OCI-LY7 (cell line): ENCODE measurements at regions not wholly inside any gene's neighbourhood (a gene's known extent, or its start where the extent isn't known, plus 50 kb on each side); places are given as distances from the start of the nearest gene placed in this dataset.

Experiments
- BruUV-seq: library from RNA; stranded (reverse); fragments of 400-500 nt; replicated peaks from 2 replicates; lab custom pipeline; 2021; lab: Mats Ljungman, UMichigan
- CTCF ChIA-PET: fragments of 300-600 bp; sonication (Branson Sonifier 250); formaldehyde crosslinking; loops from one replicate; lab custom pipeline; 2022; ENCODE audit warnings: antibody characterized with exemption; ENCODE audit not compliant: unreplicated experiment; lab: Charles Lee
- POLR2A ChIA-PET: fragments of 300-600 bp; sonication (Branson Sonifier 250); formaldehyde crosslinking; loops from one replicate; lab custom pipeline; 2022; ENCODE audit warnings: antibody characterized with exemption; lab: Charles Lee
- DNase-seq: peaks from one replicate; pipeline ENCODE4 v3.0.0-alpha.2; 2015; ENCODE audit warnings: low spot score
- H2AFZ ChIP-seq: fragments of 200-600 bp; sonication (generic), shearing (Covaris generic); 2 replicates; pipeline ENCODE4 v1.6.1; 2014; ENCODE audit warnings: mild to moderate bottlenecking, antibody characterized with exemption, low read length, moderate library complexity
- H3K27ac ChIP-seq: fragments of 200-600 bp; sonication (generic); 2 replicates; pipeline ENCODE4 v1.5.1; 2014; ENCODE audit warnings: mixed run types, low read depth, mild to moderate bottlenecking, moderate library complexity, low read length, inconsistent platforms; ENCODE audit not compliant: poor library complexity, severe bottlenecking
- H3K36me3 ChIP-seq: fragments of 200-600 bp; sonication (generic); 2 replicates; pipeline ENCODE4 v1.6.1; 2014; ENCODE audit warnings: mild to moderate bottlenecking, antibody characterized with exemption, low read length, moderate library complexity, mixed read lengths; ENCODE audit not compliant: insufficient read depth
- H3K4me1 ChIP-seq: fragments of 200-600 bp; sonication (generic); 2 replicates; pipeline ENCODE4 v1.5.1; 2014; ENCODE audit warnings: mild to moderate bottlenecking, low read length; ENCODE audit not compliant: insufficient read depth, poor library complexity, severe bottlenecking
- H3K4me2 ChIP-seq: fragments of 200-600 bp; sonication (generic); 2 replicates; pipeline ENCODE4 v1.6.1; 2014; ENCODE audit warnings: mild to moderate bottlenecking, low read length
- H3K4me3 ChIP-seq: fragments of 200-600 bp; sonication (generic); 2 replicates; pipeline ENCODE4 v1.5.1; 2014; ENCODE audit warnings: mild to moderate bottlenecking, low read depth, low read length; ENCODE audit not compliant: poor library complexity, severe bottlenecking
- H3K79me2 ChIP-seq: fragments of 200-600 bp; sonication (generic); 2 replicates; pipeline ENCODE4 v1.6.1; 2016; ENCODE audit warnings: low read depth, mild to moderate bottlenecking, low read length, moderate library complexity, mixed read lengths; ENCODE audit not compliant: insufficient read depth
- H3K9me2 ChIP-seq: fragments of 200-600 bp; sonication (generic); 2 replicates; pipeline ENCODE4 v1.6.1; 2016; ENCODE audit warnings: mild to moderate bottlenecking, low read length, mixed read lengths; ENCODE audit not compliant: insufficient read depth
- H3K9me3 ChIP-seq: fragments of 200-600 bp; sonication (generic); 2 replicates; pipeline ENCODE4 v1.6.1; 2014; ENCODE audit warnings: mild to moderate bottlenecking, mixed run types, low read length, mixed read lengths
- H4K20me1 ChIP-seq: fragments of 200-600 bp; sonication (generic); 2 replicates; pipeline ENCODE4 v1.6.1; 2014; ENCODE audit warnings: mild to moderate bottlenecking, antibody characterized with exemption, low read length, moderate library complexity, mixed read lengths; ENCODE audit not compliant: insufficient read depth
- CTCF ChIP-seq: fragments of 200-600 bp; sonication (generic); conservative IDR thresholded peaks from 2 replicates; pipeline ENCODE4 v1.5.1; 2014; ENCODE audit warnings: mild to moderate bottlenecking, antibody characterized with exemption, low read length, moderate library complexity, mixed read lengths
- EZH2phosphoT487 ChIP-seq: fragments of 200-600 bp; sonication (generic); IDR thresholded peaks from 2 replicates; pipeline ENCODE4 v1.6.1; 2018; ENCODE audit warnings: low read depth, borderline replicate concordance, mild to moderate bottlenecking, mixed run types, antibody characterized with exemption, low read length, moderate library complexity, mixed read lengths
- intact Hi-C: fragments of 100-400 bp; cut with micrococcal nuclease; formaldehyde crosslinking; loops from one replicate; pipeline ENCODE4 v1.10.0; 2022; ENCODE audit not compliant: unreplicated experiment

- ChIA-PET CTCF (no interaction called here), POLR2A (interaction anchor here (0.8 to 1.6 kb wide), 2 partner anchors 11 to 32 kb away, joined by 3 to 6 read pairs; no protein-coding TSS in a partner anchor)
- Histone ChIP-seq H3K4me1 (peaks cover 8% of the 10 kb centered on the region), H3K27ac (no peak overlapping the region), H3K4me3 (no peak overlapping the region), H4K20me1 (no peaks in the 10 kb centered on the region), H3K4me2 (no peak overlapping the region), H3K36me3 (peaks cover 3% of the 10 kb centered on the region; the same call in 1 of the 2 replicates), H3K9me3 (peaks cover 15% of the 10 kb centered on the region; the same call in 1 of the 2 replicates), H2AFZ (no peak overlapping the region), H3K79me2 (no peaks in the 10 kb centered on the region), H3K9me2 (no peaks in the 10 kb centered on the region)
- DNase-seq: no peak
- TF ChIP-seq EZH2phosphoT487: no peak
- no peak for TF ChIP-seq CTCF
- BruUV-seq: no TSS peak
- intact Hi-C loops: no loop called here
These were observed 110.0 kb upstream of the SYN3 start for GRCh38 chr22:33167998-33168790.

- ChIA-PET CTCF (no interaction called here), POLR2A (interaction anchor here (0.6 kb wide), 1 partner anchor 1360 kb away, joined by 3 read pairs; no protein-coding TSS in a partner anchor)
These were observed 108.0 kb upstream of the SYN3 start for GRCh38 chr22:33166206-33166605.

More at GRCh38 chr22:33166206-33166605, 108.0 kb upstream of the SYN3 start:
- peak overlapping the region; percentile 33; the same call in 1 of the 2 replicates for H2AFZ ChIP-seq
- no peak overlapping the region for H3K27ac ChIP-seq
- no peaks in the 10 kb centered on the region for H3K9me2 ChIP-seq
- TF ChIP-seq CTCF (no peak), EZH2phosphoT487 (no peak)
- peaks cover 8% of the 10 kb centered on the region for H3K4me1 ChIP-seq
- BruUV-seq: no TSS peak
- H3K36me3 ChIP-seq: no peaks in the 10 kb centered on the region; the same call in 1 of the 2 replicates
- no peak overlapping the region for H3K4me2 ChIP-seq
- intact Hi-C loops: no loop called here
- no peaks in the 10 kb centered on the region for H3K79me2 ChIP-seq
- no peaks in the 10 kb centered on the region for H4K20me1 ChIP-seq
- no peak overlapping the region for H3K4me3 ChIP-seq
- peaks cover under 1% of the 10 kb centered on the region; the same call in 1 of the 2 replicates for H3K9me3 ChIP-seq
- DNase-seq: peak; percentile 55
